ENCODE measurements at regions not wholly inside any gene's neighbourhood (a gene's known extent, or its start where the extent isn't known, plus 50 kb on each side); places are given as distances from the start of the nearest gene placed in this dataset.

DNA sequence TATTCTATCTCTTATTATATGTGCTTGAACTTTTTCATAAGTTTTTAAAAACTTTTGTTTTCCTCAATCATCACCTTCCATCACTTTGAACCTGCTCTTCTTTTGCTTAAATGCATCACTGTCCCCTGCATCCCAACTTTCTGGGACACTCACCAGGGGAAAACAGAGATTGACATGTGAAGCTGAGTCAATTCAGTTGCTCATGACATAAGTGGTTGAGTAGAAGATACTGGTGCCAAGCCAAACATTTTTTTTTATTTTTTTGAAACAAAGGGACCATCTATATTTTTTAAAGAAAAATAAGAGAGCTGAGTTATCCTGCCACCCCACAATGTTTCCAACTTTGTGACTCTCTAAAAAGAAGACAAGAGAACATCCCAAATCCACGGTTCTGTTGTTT, 61.8 kb upstream of the AHR start:
- H3K4me3 Mint-ChIP-seq (ENCODE audit: unreplicated experiment): no peak overlapping the region
- no peaks in the 10 kb centered on the region for H3K36me3 Mint-ChIP-seq (ENCODE audit: insufficient read depth, unreplicated experiment)
- peaks cover 50% of the 10 kb centered on the region for H3K4me1 ChIP-seq
- H3K4me3 ChIP-seq (ENCODE audit: low read depth, low read length): no peak overlapping the region
- DNase-seq: no peak
- TF ChIP-seq, protein P1, sequence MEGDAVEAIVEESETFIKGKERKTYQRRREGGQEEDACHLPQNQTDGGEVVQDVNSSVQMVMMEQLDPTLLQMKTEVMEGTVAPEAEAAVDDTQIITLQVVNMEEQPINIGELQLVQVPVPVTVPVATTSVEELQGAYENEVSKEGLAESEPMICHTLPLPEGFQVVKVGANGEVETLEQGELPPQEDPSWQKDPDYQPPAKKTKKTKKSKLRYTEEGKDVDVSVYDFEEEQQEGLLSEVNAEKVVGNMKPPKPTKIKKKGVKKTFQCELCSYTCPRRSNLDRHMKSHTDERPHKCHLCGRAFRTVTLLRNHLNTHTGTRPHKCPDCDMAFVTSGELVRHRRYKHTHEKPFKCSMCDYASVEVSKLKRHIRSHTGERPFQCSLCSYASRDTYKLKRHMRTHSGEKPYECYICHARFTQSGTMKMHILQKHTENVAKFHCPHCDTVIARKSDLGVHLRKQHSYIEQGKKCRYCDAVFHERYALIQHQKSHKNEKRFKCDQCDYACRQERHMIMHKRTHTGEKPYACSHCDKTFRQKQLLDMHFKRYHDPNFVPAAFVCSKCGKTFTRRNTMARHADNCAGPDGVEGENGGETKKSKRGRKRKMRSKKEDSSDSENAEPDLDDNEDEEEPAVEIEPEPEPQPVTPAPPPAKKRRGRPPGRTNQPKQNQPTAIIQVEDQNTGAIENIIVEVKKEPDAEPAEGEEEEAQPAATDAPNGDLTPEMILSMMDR (IDR thresholded peaks at IDR 0.05; ENCODE audit: insufficient read depth in 1 of 2, low read depth in 1 of 2, low read length in 1 of 2, severe bottlenecking in 1 of 2, unreplicated experiment in 1 of 2): no peak
- intact Hi-C loops (cut with micrococcal nuclease; ENCODE audit: unreplicated experiment): no loop called here
- no peaks in the 10 kb centered on the region for H3K27me3 Mint-ChIP-seq (ENCODE audit: insufficient read depth, unreplicated experiment)
- no TSS peak for BruUV-seq (replicated peaks)
- H3K9me3 ChIP-seq: no peaks in the 10 kb centered on the region
- H3K9me3 Mint-ChIP-seq (ENCODE audit: unreplicated experiment): peaks cover 21% of the 10 kb centered on the region
- ChIA-PET CTCF (no interaction called here), POLR2A (no interaction called here)
- no peaks in the 10 kb centered on the region for H3K36me3 ChIP-seq (ENCODE audit: control insufficient read depth, insufficient read depth, low read length)
- H3K27me3 ChIP-seq (replicated peaks; ENCODE audit: control insufficient read depth, insufficient read depth, low read length): no peaks in the 10 kb centered on the region
- peaks cover 48% of the 10 kb centered on the region for H3K4me1 Mint-ChIP-seq (ENCODE audit: low read depth, unreplicated experiment)
- no peak overlapping the region for H3K27ac Mint-ChIP-seq (ENCODE audit: unreplicated experiment)

DNA sequence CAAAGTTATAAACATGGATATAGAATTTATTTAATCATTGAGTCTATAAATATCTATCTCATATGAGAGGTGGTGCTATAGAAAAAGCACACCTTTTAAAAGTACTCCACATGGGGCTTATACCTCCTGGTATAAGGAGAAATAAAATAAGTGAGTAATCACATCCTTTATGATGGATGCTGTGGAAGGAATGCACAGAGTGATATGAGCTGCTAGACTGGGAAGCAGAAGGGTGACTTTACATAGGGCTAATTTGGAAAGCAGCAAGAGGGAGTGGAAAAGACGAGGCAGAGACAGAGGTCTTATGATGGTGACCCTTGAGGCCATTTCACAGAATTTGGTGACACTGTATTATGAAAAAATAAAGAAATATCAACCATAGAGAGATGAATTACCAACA, 59.4 kb upstream of the AHR start:
- H3K9me3 Mint-ChIP-seq (ENCODE audit: unreplicated experiment): peaks cover 21% of the 10 kb centered on the region
- Histone ChIP-seq H3K27me3 (replicated peaks; ENCODE audit: control insufficient read depth, insufficient read depth, low read length) (no peaks in the 10 kb centered on the region), H3K4me3 (ENCODE audit: low read depth, low read length) (no peak overlapping the region), H3K4me1 (peaks cover 48% of the 10 kb centered on the region), H3K9me3 (no peaks in the 10 kb centered on the region), H3K36me3 (ENCODE audit: control insufficient read depth, insufficient read depth, low read length) (no peaks in the 10 kb centered on the region)
- H3K4me3 Mint-ChIP-seq (ENCODE audit: unreplicated experiment): peak overlapping the region; percentile 52
- ChIA-PET CTCF (no interaction called here), POLR2A (no interaction called here)
- H3K36me3 Mint-ChIP-seq (ENCODE audit: insufficient read depth, unreplicated experiment): no peaks in the 10 kb centered on the region
- no peaks in the 10 kb centered on the region for H3K27me3 Mint-ChIP-seq (ENCODE audit: insufficient read depth, unreplicated experiment)
- DNase-seq: peak in 1 of 2 experiments; percentile 4
- no TSS peak for BruUV-seq (replicated peaks)
- peaks cover 44% of the 10 kb centered on the region for H3K4me1 Mint-ChIP-seq (ENCODE audit: low read depth, unreplicated experiment)
- intact Hi-C loops (cut with micrococcal nuclease; ENCODE audit: unreplicated experiment): loop anchor here (1.0 to 2.0 kb wide), 3 partner anchors 33 to 108 kb away; partner anchors contain the start of gene AHR
- peak overlapping the region; percentile 29 for H3K27ac Mint-ChIP-seq (ENCODE audit: unreplicated experiment)
- TF ChIP-seq, protein P1 (IDR thresholded peaks at IDR 0.05; ENCODE audit: insufficient read depth in 1 of 2, low read depth in 1 of 2, low read length in 1 of 2, severe bottlenecking in 1 of 2, unreplicated experiment in 1 of 2): no peak

DNA sequence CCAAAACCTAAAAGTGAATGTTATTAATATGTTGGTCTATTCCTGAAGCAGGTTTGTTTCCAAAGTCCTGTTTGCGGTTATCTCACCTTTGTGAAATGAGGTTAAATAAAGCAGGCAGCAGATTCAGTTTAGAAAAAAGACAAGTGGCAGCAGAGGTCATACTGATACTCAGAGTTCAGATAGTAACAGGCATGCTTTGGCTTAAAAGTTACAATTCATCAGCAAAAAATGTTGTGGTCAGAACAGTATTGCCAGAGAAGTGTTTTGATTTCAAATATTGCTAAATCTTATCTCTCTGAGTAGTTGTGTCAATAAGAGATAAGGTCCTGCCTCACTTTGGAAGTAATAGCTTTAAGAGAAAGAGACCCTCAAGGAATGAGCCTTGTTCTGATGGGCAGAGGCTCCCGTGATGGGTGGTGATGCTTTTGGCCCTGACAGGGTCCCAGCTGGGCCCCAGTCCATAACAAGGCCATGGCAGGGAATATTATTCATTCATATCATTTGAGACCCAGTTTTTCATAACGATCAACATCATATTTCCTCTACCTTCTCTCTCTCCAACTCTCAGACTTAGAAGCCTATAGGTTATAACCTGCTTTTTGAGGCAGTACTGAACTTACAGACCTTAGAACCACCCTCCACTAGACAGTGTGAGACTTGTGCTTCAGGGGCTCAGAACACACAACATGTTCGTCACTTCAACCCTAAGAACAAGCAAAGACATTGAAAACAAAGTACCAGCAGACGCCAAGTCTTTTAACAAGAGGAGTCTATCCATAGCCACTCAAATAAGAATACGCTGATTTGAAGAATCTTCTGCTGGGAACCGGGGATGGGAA, 58.5 kb upstream of the AHR start:
- Histone ChIP-seq H3K4me3 (ENCODE audit: low read depth, low read length) (no peak overlapping the region), H3K27me3 (replicated peaks; ENCODE audit: control insufficient read depth, insufficient read depth, low read length) (no peaks in the 10 kb centered on the region), H3K36me3 (ENCODE audit: control insufficient read depth, insufficient read depth, low read length) (no peaks in the 10 kb centered on the region), H3K9me3 (no peaks in the 10 kb centered on the region), H3K4me1 (peaks cover 45% of the 10 kb centered on the region)
- TF ChIP-seq, protein P1 (IDR thresholded peaks at IDR 0.05; ENCODE audit: insufficient read depth in 1 of 2, low read depth in 1 of 2, low read length in 1 of 2, severe bottlenecking in 1 of 2, unreplicated experiment in 1 of 2): no peak
- ChIA-PET CTCF (no interaction called here), POLR2A (no interaction called here)
- DNase-seq: peak; percentile 39 to 72
- peak overlapping the region; percentile 14 for H3K27ac Mint-ChIP-seq (ENCODE audit: unreplicated experiment)
- H3K4me1 Mint-ChIP-seq (ENCODE audit: low read depth, unreplicated experiment): peaks cover 38% of the 10 kb centered on the region
- BruUV-seq (replicated peaks): no TSS peak
- H3K4me3 Mint-ChIP-seq (ENCODE audit: unreplicated experiment): no peak overlapping the region
- H3K27me3 Mint-ChIP-seq (ENCODE audit: insufficient read depth, unreplicated experiment): no peaks in the 10 kb centered on the region
- no peaks in the 10 kb centered on the region for H3K36me3 Mint-ChIP-seq (ENCODE audit: insufficient read depth, unreplicated experiment)
- H3K9me3 Mint-ChIP-seq (ENCODE audit: unreplicated experiment): peaks cover 21% of the 10 kb centered on the region
- intact Hi-C loops (cut with micrococcal nuclease; ENCODE audit: unreplicated experiment): loop anchor here (1.0 to 2.0 kb wide), 3 partner anchors 34 to 109 kb away; partner anchors contain the start of gene AHR
